Nephron progenitor cell (in vitro differentiated cells): ENCODE measurements at regions not wholly inside any gene's neighbourhood (a gene's known extent, or its start where the extent isn't known, plus 50 kb on each side); places are given as distances from the start of the nearest gene placed in this dataset.
"Not testable (repeated sequence)": the region's sequence is repeated elsewhere in the genome, so short reads cannot be mapped to it uniquely, and the experiment has no call there.

Experiments used
- DNase-seq: peaks from one replicate; pipeline ENCODE4 v3.0.0; 2021
- H3K27ac Mint-ChIP-seq: 2 replicates; pipeline ENCODE4 v1.8.0; 2021; ENCODE audit warnings: mild to moderate bottlenecking, moderate library complexity, mixed read lengths
- H3K27me3 Mint-ChIP-seq: 2 replicates; pipeline ENCODE4 v1.8.0; 2021; ENCODE audit warnings: mild to moderate bottlenecking, low read depth, mixed read lengths; ENCODE audit not compliant: poor library complexity
- H3K36me3 Mint-ChIP-seq: 2 replicates; pipeline ENCODE4 v1.8.0; 2021; ENCODE audit warnings: low read depth, mixed read lengths
- H3K4me1 Mint-ChIP-seq: 2 replicates; pipeline ENCODE4 v1.8.0; 2021; ENCODE audit warnings: mixed read lengths
- H3K4me3 Mint-ChIP-seq: 2 replicates; pipeline ENCODE4 v1.8.0; 2021; ENCODE audit warnings: mild to moderate bottlenecking, moderate library complexity, mixed read lengths
- H3K9me3 Mint-ChIP-seq: 2 replicates; pipeline ENCODE4 v1.8.0; 2021; ENCODE audit warnings: mild to moderate bottlenecking, moderate library complexity, mixed read lengths
- TF ChIP-seq, protein P1 (sequence below): fragments of 200-600 bp; sonication (generic); IDR thresholded peaks from 2 replicates; pipeline ENCODE4 v1.5.0; 2021; ENCODE audit warnings: antibody characterized with exemption

DNA sequence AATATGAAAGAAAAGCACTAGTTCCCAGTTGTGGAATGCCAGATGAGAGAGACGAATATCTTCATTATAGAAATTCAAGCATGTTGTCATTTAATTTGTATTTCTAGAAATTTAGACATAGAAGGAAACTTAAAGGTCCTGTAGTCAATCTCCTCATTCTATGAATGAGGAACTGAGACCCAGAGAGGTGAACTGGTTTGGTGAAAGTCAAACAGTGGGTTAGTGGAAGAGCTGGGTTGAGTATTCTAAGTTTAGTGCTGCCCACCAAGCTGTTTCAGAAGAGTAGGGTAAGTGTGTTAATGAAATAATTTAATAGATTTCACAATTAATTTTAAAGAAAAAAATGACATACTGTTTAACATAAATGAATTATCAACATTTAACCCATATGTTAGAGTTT is 655.2 kb downstream of the FAM133A start:
- no peak for DNase-seq
- TF ChIP-seq, protein P1, sequence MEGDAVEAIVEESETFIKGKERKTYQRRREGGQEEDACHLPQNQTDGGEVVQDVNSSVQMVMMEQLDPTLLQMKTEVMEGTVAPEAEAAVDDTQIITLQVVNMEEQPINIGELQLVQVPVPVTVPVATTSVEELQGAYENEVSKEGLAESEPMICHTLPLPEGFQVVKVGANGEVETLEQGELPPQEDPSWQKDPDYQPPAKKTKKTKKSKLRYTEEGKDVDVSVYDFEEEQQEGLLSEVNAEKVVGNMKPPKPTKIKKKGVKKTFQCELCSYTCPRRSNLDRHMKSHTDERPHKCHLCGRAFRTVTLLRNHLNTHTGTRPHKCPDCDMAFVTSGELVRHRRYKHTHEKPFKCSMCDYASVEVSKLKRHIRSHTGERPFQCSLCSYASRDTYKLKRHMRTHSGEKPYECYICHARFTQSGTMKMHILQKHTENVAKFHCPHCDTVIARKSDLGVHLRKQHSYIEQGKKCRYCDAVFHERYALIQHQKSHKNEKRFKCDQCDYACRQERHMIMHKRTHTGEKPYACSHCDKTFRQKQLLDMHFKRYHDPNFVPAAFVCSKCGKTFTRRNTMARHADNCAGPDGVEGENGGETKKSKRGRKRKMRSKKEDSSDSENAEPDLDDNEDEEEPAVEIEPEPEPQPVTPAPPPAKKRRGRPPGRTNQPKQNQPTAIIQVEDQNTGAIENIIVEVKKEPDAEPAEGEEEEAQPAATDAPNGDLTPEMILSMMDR = no peak
- H3K27me3 Mint-ChIP-seq = no peaks in the 10 kb centered on the region
- H3K27ac Mint-ChIP-seq = no peak overlapping the region
- no peaks in the 10 kb centered on the region for H3K4me1 Mint-ChIP-seq
- peaks cover under 1% of the 10 kb centered on the region for H3K9me3 Mint-ChIP-seq
- H3K36me3 Mint-ChIP-seq = no peaks in the 10 kb centered on the region
- no peak overlapping the region for H3K4me3 Mint-ChIP-seq

DNA sequence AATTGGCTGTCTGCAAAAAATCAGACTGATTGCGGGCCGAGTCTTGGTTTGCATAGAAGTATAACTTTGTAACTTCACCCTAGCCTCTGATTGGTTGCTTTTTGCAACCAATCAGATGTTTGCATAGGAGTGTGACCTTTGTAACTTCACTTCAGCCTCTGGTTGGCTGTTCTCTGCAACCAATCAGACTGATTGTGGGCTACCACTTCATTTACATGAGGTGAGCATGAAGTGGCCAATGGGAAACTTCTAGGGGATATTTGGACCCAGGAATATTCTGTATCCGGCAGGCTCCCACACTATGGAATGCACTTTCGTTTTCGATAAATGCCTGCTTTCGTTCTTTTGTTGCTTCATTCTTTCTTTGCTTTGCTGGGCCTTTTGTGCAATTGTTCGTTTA is 667.7 kb downstream of the FAM133A start:
- H3K9me3 Mint-ChIP-seq, H3K27me3 Mint-ChIP-seq, H3K36me3 Mint-ChIP-seq, H3K27ac Mint-ChIP-seq, H3K4me1 Mint-ChIP-seq, H3K4me3 Mint-ChIP-seq, DNase-seq: not testable (repeated sequence)

DNA sequence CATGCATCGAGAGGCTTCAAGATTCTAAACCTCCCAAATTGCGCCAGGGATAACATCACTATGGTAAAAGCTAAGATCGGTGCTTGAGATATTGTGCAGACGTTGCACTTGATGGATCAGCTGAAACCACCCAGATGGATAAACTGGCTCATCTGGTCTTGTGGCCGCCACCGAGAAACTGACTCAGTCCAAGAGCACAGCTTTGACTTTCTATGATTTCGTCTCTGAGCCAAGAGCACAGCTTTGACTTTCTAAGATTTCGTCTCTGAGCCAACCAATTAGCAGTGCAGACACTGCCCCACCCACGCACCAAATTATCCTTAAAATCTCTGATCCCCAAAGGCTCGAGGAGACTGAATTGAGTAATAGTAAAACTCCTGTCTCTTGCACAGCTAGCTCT is 687.2 kb downstream of the FAM133A start:
- H3K27ac Mint-ChIP-seq = no peak overlapping the region
- no peak overlapping the region for H3K4me3 Mint-ChIP-seq
- TF ChIP-seq, protein P1 = no peak
- DNase-seq = no peak
- no peaks in the 10 kb centered on the region for H3K36me3 Mint-ChIP-seq
- no peaks in the 10 kb centered on the region for H3K4me1 Mint-ChIP-seq
- H3K27me3 Mint-ChIP-seq = no peaks in the 10 kb centered on the region
- H3K9me3 Mint-ChIP-seq = no peaks in the 10 kb centered on the region

DNA sequence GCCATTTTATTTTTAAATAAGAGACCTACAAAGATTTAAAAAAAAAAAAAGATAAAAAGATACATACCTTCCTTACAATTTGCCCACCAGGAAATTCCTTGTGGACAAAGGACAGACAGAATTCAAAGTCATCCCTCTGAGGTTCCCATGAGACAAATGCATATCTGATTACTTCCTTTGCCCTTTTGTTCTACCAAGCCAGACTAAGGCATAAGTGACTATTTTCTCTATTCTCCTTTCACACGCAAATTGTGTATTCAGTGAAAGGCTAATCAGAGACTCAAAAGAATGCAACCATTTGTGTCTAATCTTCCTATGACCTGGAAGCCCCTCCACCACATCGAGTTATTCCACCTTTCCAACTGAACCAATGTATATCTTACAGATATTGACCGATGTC is 691.7 kb downstream of the FAM133A start:
- no peaks in the 10 kb centered on the region for H3K9me3 Mint-ChIP-seq
- no peak overlapping the region for H3K4me3 Mint-ChIP-seq
- no peak for DNase-seq
- no peaks in the 10 kb centered on the region for H3K27me3 Mint-ChIP-seq
- TF ChIP-seq, protein P1 = no peak
- H3K4me1 Mint-ChIP-seq = no peaks in the 10 kb centered on the region
- H3K36me3 Mint-ChIP-seq = no peaks in the 10 kb centered on the region
- H3K27ac Mint-ChIP-seq = no peak overlapping the region

DNA sequence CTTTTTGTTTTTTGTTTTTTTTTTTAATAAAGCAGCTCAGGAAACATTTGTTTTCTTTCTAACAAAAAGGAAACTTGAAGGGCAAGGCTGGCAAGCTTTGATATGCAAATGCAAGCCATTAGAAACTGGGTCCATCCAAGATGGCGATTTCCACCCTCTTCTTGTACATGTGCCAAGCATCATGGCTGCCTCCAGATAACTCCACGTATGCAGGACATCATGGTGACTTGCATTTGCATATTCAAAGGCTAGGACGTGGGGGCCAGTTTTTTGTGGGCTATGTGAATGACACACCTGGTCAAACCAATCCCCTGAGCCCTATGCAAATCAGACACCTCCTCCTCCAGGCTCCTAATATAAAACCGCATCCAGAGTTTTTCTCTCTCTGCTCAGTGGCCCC is 692.6 kb downstream of the FAM133A start:
- H3K4me1 Mint-ChIP-seq = no peaks in the 10 kb centered on the region
- TF ChIP-seq, protein P1 = no peak
- no peak overlapping the region for H3K27ac Mint-ChIP-seq
- no peaks in the 10 kb centered on the region for H3K36me3 Mint-ChIP-seq
- no peaks in the 10 kb centered on the region for H3K27me3 Mint-ChIP-seq
- no peak for DNase-seq
- H3K4me3 Mint-ChIP-seq = no peak overlapping the region
- H3K9me3 Mint-ChIP-seq = no peaks in the 10 kb centered on the region

DNA sequence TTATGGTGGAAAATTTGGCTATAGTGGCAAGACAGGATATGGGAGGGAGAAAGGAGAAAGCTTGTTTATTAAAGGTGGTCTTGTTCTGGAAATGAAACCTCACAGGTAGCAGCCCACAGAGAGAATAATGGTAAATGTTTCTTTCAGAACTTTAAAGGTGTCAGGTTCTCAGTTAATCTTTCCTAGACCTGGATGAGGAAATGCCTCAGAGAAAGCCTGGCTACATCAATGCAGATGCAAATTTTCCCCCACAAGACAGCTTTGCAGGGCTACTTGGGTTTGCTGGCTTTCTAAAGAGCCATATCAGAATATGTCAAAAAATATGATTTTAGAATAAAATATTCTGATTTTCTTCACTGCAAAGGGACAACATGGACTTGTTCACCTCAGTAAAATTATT is 715.0 kb downstream of the FAM133A start:
- Mint-ChIP-seq H3K4me3 (no peak overlapping the region), H3K4me1 (no peaks in the 10 kb centered on the region), H3K36me3 (no peaks in the 10 kb centered on the region), H3K27ac (no peak overlapping the region), H3K27me3 (no peaks in the 10 kb centered on the region), H3K9me3 (peaks cover 29% of the 10 kb centered on the region)
- no peak for DNase-seq
- TF ChIP-seq, protein P1 = no peak
